Fibroblast of skin of left biceps (primary cell): ENCODE measurements at regions not wholly inside any gene's neighbourhood (a gene's known extent, or its start where the extent isn't known, plus 50 kb on each side); places are given as distances from the start of the nearest gene placed in this dataset.
"Not testable (repeated sequence)": the region's sequence is repeated elsewhere in the genome, so short reads cannot be mapped to it uniquely, and the experiment has no call there.

ENCODE experiments used
- DNase-seq, 2 experiments: peaks; one replicate each; pipeline ENCODE4 v3.0.0-alpha.2; 2013; ENCODE audit warnings: low read depth in 2 of 2

DNA sequence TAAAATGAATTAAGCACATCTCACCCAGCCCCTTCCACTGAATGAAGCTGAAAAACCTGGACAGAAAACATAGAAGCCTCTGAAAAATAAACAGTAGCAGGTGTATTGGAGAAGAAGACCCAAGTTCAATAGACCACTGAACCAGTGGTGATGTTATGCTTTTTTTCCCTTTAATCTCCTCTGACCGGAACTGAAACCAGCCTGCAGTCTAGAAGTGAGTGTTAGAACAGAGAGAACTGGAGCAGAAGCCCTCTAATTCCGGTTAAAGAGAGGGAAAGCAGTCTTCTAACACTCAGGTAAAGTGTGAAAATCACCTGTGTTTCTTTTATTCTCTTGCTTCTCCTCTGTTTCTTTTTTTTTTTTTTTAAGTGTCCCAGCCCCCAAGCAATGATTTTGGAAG is 83.5 kb upstream of the CCL21 start:
- DNase-seq, result no peak

- no peak for DNase-seq
Measured at GRCh38 chr9:34783951-34784487, 74.1 kb upstream of the CCL21 start.

DNA sequence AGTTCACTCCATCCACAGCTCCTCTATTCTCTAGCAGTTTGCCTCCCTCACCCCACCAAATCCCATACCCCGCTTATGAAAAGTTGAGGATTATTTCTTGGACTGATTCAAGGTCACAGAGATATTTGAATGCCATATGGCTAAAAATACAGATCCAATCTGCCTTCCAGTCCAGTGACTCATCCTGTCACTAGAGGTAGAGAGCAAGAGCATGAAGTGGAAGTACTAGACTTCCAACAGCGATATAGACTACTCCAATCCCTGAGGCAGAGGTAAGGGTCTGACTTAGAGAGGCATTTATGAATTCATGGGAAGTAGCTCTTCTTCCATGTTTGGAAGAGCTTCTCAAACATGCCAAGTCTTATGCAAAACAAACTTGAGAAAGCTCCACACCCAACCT is 72.4 kb upstream of the CCL21 start:
- no peak for DNase-seq

DNA sequence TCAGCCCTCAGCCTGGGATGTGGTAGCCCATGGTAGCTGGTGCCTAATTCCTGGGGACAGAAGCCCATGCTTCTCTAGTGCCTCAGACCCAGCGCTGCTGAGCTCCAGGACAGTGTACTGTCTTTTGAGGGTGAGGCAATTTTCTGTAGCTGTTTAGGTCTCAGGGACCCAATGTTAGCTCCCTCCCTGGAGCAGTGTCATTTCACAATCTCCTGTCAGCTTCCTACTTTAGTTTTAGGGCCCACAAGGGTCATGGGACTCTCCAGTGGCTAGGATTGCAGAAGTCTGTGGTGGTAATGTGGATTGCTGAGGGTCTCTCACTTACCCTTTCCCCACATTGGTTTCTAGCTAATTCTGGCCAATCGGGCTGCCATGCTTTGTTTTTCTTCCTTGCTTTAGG is 67.7 kb upstream of the CCL21 start:
- DNase-seq, result no peak

DNA sequence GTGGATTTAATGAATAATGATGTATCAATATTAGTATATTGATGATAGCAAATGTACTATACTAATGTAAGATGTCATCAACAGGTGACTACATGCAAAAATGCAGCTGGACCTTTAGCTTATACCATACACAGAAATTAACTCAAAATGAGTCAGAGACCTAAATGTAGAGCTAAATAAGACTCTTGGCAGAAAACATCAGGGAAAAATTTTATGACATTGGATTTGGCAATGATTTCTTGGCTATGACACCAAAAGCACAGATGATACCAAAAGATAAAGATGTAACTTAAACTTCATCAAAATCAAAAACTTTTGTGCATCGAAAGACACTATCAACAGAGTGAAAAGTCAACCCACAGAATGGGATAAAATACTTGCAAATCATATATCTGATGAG is 64.0 kb upstream of the CCL21 start:
- DNase-seq, result no peak

GRCh38 chr9:34773306-34773910 is 63.5 kb upstream of the CCL21 start:
- DNase-seq, result no peak

- no peak for DNase-seq
Measured at GRCh38 chr9:34771007-34771406, 61.1 kb upstream of the CCL21 start.

- not testable (repeated sequence) for DNase-seq
Measured at GRCh38 chr9:34767087-34767486, 57.2 kb upstream of the CCL21 start.

DNA sequence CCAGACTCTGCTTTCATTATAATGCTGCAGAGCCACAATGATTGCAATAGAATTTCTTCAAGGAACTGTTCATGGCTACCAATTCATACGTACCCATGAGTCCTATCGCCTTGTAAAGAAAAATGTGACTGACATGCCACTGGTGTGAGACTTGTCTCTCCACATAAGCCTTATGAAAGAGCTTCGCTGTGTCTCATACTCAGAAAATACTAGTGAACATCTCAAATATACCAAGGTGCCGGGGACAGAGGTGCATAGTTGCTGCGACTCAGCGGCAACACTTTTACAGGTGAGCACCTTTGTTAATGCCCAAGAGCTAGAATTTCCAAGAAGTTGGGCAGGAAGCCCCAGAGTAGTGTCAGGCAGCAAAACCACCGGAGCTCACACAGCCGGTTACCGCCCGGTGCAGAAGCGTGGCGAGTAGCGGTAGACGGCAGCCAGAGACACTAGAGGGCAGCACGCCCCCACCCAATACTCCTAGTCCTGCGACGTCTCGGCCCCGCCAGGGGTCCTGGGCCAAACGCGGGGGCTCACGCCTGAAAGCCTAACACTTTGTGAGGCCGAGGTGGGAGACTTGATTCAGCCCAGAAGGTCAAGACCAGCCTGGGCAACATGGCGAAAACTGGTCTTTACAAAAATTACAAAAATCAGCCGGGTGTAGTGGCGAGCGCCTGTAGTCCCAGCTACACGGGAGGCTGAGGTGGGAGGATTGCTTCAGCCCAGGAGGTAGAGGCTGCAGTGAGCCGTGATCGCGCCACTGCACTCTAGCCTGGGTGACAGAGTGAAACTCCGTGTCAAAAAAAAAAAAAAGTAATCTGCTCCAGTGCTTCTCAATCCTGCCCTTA is 50.5 kb upstream of the CCL21 start:
- DNase-seq, result not testable (repeated sequence)
